Body of pancreas (tissue), 4 donors: ENCODE measurements at regions not wholly inside any gene's neighbourhood (a gene's known extent, or its start where the extent isn't known, plus 50 kb on each side); places are given as distances from the start of the nearest gene placed in this dataset.

Source experiments
- ATAC-seq: fragments of 150-250 bp; one replicate; pipeline ENCODE4 v1.9.1; 2016
- DNase-seq, 4 donors: peaks; one replicate each; pipeline ENCODE4 v3.0.0-alpha.2; 2019
- H3K27ac ChIP-seq, 4 donors: fragments of 200-600 bp; sonication (generic); 1 replicate in 3 of 4; 2 replicates in 1 of 4; pipeline versions ENCODE4 v1.5.1 to v1.6.1; 2016 to 2019; ENCODE audit warnings: mild to moderate bottlenecking in 1 of 4, mixed read lengths in 1 of 4, moderate library complexity in 1 of 4
- H3K27me3 ChIP-seq, 2 donors: fragments of 200-600 bp; sonication (generic); one replicate each; pipeline ENCODE4 v1.6.0; 2016; ENCODE audit warnings: mild to moderate bottlenecking in 1 of 2
- H3K36me3 ChIP-seq, 2 donors: fragments of 200-600 bp; sonication (generic); replicated peaks in 1 of 2; 2 replicates each; pipeline ENCODE4 v1.5.1; 2016; ENCODE audit warnings: low read depth in 2 of 2; ENCODE audit not compliant: insufficient read depth in 1 of 2
- H3K4me1 ChIP-seq: fragments of 200-600 bp; sonication (generic); one replicate; pipeline ENCODE4 v1.6.0; 2016
- H3K4me3 ChIP-seq, 2 donors: fragments of 200-600 bp; sonication (generic); 1 replicate in 1 of 2; 2 replicates in 1 of 2; pipeline ENCODE4 v1.5.1; 2016 to 2019
- H3K9me3 ChIP-seq, 3 donors: fragments of 200-600 bp; sonication (generic); 1 replicate in 2 of 3; 2 replicates in 1 of 3; pipeline ENCODE4 v1.5.1; 2016
- POLR2A ChIP-seq, 3 donors: fragments of 450-650 bp; IDR thresholded peaks; one replicate each; pipeline ENCODE4 v1.6.1; 2016; ENCODE audit warnings: antibody characterized with exemption in 3 of 3, mild to moderate bottlenecking in 2 of 3
- WGBS, 2 donors: methylation state at CpG; one replicate each; pipeline ENCODE4 v1.1.5; 2017; 5-methylcytosine and 5-hydroxymethylcytosine counted together
- intact Hi-C: fragments of 100-400 bp; cut with DNase I; formaldehyde crosslinking; loops from one replicate; pipeline ENCODE4 v1.15.1; 2023
- TF ChIP-seq, protein P1 (sequence below), 7 experiments: fragments of 450-650 bp in 4 of 7; fragments of 200-600 bp in 3 of 7; sonication (generic) in 3 of 7; IDR thresholded peaks; one replicate each; pipeline ENCODE4 v1.5.1; 2016 to 2019; ENCODE audit warnings: antibody characterized with exemption in 7 of 7

DNA sequence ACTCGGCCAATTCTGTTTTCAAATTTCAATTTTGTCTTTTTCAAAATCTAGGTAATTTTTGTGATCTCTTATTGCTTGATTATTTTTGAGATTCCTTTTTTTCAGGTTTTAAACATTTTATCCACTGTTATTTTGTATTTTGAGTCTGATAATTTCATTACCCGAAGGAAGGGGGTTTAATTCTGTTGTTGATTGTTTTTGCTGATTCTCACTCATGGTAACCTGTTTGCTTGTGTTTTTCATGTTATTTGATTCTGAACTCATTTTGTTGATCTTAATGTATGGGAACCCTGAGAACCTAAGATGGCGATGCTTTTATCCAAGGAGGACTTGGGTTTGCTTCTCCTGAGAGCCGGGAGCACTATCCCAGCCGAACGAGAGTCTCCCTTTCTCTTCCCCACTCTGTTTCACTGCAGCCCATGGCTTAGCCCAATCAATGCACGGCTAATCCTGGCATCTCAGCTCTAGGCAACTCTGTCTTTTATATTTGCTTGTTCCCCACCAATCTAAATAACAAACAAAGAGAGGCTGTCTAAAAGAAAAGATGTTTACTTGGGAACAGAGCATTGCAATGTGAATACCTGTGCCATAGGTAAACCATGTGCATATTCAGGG is 73.2 kb upstream of the ZCCHC2 start:
- Histone ChIP-seq H3K27ac (no peak overlapping the region), H3K36me3 (no peaks in the 10 kb centered on the region), H3K4me3 (no peak overlapping the region), H3K9me3 (no peaks in the 10 kb centered on the region), H3K27me3 (no peaks in the 10 kb centered on the region), H3K4me1 (peaks cover 16% of the 10 kb centered on the region)
- intact Hi-C loops: no loop called here
- 96 to 97% methylated on average over 7 of the region's 7 CpGs for WGBS, 2 donors
- no peak for ATAC-seq
- no peak for DNase-seq
- TF ChIP-seq, protein P1, sequence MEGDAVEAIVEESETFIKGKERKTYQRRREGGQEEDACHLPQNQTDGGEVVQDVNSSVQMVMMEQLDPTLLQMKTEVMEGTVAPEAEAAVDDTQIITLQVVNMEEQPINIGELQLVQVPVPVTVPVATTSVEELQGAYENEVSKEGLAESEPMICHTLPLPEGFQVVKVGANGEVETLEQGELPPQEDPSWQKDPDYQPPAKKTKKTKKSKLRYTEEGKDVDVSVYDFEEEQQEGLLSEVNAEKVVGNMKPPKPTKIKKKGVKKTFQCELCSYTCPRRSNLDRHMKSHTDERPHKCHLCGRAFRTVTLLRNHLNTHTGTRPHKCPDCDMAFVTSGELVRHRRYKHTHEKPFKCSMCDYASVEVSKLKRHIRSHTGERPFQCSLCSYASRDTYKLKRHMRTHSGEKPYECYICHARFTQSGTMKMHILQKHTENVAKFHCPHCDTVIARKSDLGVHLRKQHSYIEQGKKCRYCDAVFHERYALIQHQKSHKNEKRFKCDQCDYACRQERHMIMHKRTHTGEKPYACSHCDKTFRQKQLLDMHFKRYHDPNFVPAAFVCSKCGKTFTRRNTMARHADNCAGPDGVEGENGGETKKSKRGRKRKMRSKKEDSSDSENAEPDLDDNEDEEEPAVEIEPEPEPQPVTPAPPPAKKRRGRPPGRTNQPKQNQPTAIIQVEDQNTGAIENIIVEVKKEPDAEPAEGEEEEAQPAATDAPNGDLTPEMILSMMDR (IDR thresholded peaks at IDR 0.05): no peak
- no peak for TF ChIP-seq POLR2A (IDR thresholded peaks at IDR 0.05)

DNA sequence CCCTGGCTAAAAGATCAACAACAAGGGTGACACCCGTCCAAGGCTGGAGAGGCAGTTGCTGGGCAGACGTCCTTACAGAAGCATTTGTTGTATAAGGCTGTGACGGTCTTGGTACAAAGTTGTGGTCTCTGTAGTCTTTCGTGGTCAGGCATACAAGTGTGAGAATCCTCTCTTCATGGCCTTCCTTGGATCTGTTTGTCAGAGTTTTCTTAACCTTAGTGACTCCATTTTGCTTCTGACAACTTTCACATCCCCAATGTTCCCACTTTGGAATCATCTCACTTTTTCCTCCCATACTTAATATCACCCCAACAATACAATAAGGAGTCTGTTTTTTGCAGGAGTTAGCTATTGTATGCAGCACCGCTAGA is 72.7 kb upstream of the ZCCHC2 start:
- intact Hi-C loops: no loop called here

DNA sequence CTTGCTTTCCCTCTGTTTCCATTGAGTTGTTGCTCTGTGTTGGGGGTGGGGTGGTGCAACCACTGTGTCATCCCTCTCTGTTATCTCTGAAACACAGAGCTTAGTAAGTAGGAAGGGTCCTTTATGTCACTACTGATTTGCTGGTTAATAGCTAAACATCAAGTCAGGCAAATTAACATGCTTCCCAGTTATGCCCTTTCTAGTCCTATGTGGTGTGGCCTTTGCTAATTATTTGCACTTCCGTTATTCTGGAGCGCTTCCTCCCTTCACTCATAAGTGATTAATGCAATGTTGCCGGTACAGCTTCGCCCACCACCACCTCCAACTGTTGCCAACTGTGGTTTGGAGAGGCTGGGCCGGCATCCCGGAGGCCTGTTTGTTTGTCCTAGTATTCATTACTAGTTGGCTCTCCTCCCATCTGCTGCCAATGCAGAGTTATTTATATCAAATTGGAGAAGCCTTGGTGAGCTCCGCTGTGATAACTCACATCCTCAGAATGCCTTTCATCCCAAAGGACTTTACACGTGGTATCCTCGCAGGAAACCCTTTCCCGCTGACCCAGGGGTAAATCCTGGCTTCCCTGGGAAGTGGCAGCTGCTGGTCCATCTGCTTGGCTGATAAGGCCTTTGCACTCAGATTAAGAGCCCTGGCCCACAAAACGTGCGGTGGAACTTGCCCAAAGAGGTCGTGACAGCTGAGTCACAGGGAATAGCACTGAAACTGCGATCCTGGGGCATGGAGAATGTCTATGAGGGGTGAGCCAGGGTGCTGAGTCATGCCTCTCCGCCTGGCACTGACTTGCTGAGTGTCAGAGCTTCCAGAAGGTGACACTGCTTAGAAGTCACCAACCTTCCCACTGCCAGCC is 72.0 kb upstream of the ZCCHC2 start:
- DNase-seq (peak; percentile 83 to 92 (median 89)), ATAC-seq (peak; percentile 91)
- no peaks in the 10 kb centered on the region for H3K36me3 ChIP-seq
- 10 to 11% methylated on average over 14 to 15 of the region's 15 CpGs for WGBS, 2 donors
- peaks cover 16% of the 10 kb centered on the region for H3K4me1 ChIP-seq
- peak overlapping the region; percentile 23 to 77 (median 52) for H3K27ac ChIP-seq
- no peaks in the 10 kb centered on the region for H3K9me3 ChIP-seq
- H3K4me3 ChIP-seq: no peak overlapping the region
- no peak for TF ChIP-seq POLR2A (IDR thresholded peaks at IDR 0.05)
- TF ChIP-seq, protein P1 (IDR thresholded peaks at IDR 0.05): no peak
- intact Hi-C loops: no loop called here
- no peaks in the 10 kb centered on the region for H3K27me3 ChIP-seq

More for the DNA sequence above, 72.7 kb upstream of the ZCCHC2 start:
- Histone ChIP-seq H3K36me3 (no peaks in the 10 kb centered on the region), H3K27me3 (no peaks in the 10 kb centered on the region), H3K4me3 (no peak overlapping the region), H3K9me3 (no peaks in the 10 kb centered on the region), H3K4me1 (peaks cover 16% of the 10 kb centered on the region), H3K27ac (peak overlapping the region in 3 of 4 donors; percentile 23 to 77 (median 65))
- WGBS, 2 donors: 78 to 82% methylated on average over 5 of the region's 5 CpGs
- no peak for ATAC-seq
- DNase-seq: no peak
- TF ChIP-seq POLR2A (IDR thresholded peaks at IDR 0.05): no peak
- TF ChIP-seq, protein P1 (IDR thresholded peaks at IDR 0.05): no peak

DNA sequence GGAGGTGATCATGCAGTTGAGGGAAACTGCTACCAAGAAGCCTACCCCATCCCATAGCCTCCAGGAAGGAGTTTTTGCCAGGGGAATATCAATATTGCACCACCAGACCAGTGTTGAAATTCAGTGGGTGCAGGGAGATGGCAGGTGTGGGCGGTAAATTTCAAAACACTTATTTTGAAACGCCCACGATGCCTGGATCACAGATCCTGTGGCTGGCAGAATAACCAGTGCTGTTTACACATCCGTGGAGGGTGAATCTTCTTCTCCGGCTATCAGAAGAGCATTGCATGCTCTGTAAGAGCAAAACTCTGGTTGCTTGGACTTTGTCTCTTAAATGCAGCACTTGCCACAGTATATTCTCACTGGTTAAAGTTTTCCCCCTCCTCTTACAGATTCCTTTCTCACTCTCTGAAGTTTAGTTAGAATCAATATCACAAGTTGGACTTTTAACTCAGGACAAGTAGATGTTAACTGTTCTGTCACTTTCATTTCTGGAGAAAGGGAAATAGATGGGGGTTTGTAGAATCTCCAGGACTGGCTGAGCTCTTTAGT is 70.5 kb upstream of the ZCCHC2 start:
- Histone ChIP-seq H3K27ac (no peak overlapping the region), H3K27me3 (no peaks in the 10 kb centered on the region), H3K9me3 (no peaks in the 10 kb centered on the region), H3K4me1 (peaks cover 16% of the 10 kb centered on the region), H3K36me3 (no peaks in the 10 kb centered on the region), H3K4me3 (no peak overlapping the region)
- DNase-seq: peak in 1 of 4 donors; percentile 17
- 53 to 78% methylated on average over 5 of the region's 5 CpGs for WGBS, 2 donors
- no peak for ATAC-seq
- intact Hi-C loops: no loop called here
- TF ChIP-seq POLR2A (IDR thresholded peaks at IDR 0.05): no peak
- TF ChIP-seq, protein P1 (IDR thresholded peaks at IDR 0.05): no peak
